ENCODE measurements at regions not wholly inside any gene's neighbourhood (a gene's known extent, or its start where the extent isn't known, plus 50 kb on each side); places are given as distances from the start of the nearest gene placed in this dataset.
"Not testable (repeated sequence)": the region's sequence is repeated elsewhere in the genome, so short reads cannot be mapped to it uniquely, and the experiment has no call there.

DNA sequence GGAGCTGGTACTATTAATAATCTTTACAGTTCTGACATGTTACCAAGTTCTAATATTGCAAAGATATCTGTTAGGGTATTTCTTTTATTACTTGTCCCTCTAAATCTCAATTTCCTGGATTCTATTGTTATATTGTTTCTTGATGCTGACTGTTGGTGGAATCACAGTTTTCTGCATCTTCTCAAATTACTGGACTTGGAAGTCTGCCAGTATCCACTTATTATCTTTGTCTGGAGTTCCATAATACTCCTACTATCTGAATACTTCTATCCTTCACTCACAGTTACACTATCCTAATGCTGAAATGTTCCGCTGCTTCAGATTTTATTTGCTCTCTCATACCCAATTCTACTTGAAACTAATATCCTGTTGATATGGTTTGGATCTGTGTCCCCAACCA lies 1985.7 kb upstream of the PRR20A start:
- TF ChIP-seq, protein P1, sequence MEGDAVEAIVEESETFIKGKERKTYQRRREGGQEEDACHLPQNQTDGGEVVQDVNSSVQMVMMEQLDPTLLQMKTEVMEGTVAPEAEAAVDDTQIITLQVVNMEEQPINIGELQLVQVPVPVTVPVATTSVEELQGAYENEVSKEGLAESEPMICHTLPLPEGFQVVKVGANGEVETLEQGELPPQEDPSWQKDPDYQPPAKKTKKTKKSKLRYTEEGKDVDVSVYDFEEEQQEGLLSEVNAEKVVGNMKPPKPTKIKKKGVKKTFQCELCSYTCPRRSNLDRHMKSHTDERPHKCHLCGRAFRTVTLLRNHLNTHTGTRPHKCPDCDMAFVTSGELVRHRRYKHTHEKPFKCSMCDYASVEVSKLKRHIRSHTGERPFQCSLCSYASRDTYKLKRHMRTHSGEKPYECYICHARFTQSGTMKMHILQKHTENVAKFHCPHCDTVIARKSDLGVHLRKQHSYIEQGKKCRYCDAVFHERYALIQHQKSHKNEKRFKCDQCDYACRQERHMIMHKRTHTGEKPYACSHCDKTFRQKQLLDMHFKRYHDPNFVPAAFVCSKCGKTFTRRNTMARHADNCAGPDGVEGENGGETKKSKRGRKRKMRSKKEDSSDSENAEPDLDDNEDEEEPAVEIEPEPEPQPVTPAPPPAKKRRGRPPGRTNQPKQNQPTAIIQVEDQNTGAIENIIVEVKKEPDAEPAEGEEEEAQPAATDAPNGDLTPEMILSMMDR (IDR thresholded peaks at IDR 0.05; ENCODE audit: control extremely low read depth, extremely low read depth, low read depth, missing control alignments) = no peak
- ChIA-PET CTCF (interaction anchor here (0.9 kb wide), 1 partner anchor 10 kb away, joined by 3 read pairs; no protein-coding TSS in a partner anchor), POLR2A (no interaction called here)
- no peak for DNase-seq (ENCODE audit: extremely low spot score)

DNA sequence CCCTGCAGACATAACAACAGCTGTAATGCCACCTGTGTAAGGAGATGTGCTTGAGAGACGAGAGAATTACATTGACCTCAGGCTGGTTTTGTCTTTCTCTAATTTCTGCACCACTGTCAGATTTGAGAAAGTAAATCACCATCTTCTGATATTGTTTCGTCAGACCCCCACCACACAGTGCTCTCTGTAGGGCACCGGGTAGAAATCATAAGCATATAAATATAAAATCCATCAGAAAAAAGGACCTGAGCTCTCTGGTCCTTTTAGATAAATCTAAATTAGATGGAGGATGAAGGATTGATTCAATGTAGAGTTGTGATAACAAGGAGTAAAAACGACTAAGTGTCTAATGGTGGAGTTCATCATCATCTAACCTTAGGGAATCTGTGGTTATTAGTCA lies 1981.0 kb upstream of the PRR20A start:
- CTCF ChIA-PET = interaction anchor here (0.8 kb wide), 1 partner anchor 13 kb away, joined by 3 read pairs; no protein-coding TSS in a partner anchor
- TF ChIP-seq, protein P1 (IDR thresholded peaks at IDR 0.05; ENCODE audit: control extremely low read depth, extremely low read depth, low read depth, missing control alignments) = no peak
- POLR2A ChIA-PET = no interaction called here
- no peak for DNase-seq (ENCODE audit: extremely low spot score)

DNA sequence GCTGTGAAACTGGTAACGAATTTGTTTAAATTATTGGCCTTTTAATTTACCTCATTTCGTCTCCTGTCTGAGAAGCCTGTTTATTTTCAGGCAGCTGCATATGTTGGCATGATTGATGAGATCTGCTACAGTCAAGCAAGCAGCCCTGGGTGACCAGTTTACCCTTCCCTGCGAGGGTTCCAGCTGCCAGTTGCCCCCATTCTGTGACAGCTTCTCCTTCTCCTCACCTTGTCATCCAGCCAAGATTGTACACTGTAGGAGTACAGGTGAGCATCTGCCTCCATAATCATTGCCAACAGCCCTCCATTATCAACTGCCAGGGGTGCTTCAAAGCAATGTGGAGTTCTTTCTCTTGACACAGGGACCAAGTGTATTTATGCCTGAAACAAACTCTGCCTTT lies 1979.9 kb upstream of the PRR20A start:
- POLR2A ChIA-PET = no interaction called here
- no peak for DNase-seq (ENCODE audit: extremely low spot score)
- CTCF ChIA-PET = no interaction called here
- TF ChIP-seq, protein P1 (IDR thresholded peaks at IDR 0.05; ENCODE audit: control extremely low read depth, extremely low read depth, low read depth, missing control alignments) = no peak

DNA sequence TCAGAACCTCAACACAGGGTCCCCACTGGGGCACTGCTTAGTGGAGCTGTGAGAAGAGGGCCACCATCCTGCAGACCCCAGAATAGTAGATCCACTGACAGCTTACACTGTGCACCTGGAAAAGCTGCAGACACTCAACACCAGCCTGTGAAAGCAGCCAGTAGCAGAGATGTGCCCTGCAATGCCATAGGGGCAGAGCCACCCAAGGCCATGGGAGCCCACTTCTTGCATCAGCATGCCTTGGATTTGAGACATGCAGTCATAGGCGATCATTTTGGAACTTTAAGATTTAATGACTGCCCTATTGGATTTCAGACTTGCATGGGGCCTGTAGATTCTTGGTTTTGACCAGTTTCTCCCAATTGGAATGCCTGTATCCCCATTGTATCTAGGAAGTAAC lies 1962.1 kb upstream of the PRR20A start:
- POLR2A ChIA-PET; DNase-seq (ENCODE audit: extremely low spot score); CTCF ChIA-PET: not testable (repeated sequence)

DNA sequence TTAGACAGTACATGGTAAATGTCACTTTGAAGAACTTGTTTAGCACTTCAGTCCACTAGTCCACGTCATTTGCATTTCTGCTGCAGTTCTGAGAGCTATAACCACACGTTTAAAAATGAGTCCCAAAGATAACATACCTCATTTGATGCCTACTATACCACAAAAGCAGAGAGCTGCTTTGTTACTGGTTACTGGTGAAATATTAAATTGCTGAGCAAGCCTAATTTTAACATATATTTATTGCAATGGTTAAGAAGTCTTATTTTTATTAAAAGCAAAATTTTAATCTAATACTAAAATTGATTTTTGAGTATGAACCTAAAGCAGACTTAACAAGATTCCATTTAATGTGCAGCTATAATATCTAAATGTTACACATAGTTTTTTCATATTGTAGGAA lies 1949.7 kb upstream of the PRR20A start:
- TF ChIP-seq, protein P1 (IDR thresholded peaks at IDR 0.05; ENCODE audit: control extremely low read depth, extremely low read depth, low read depth, missing control alignments) = no peak
- POLR2A ChIA-PET = no interaction called here
- no peak for DNase-seq (ENCODE audit: extremely low spot score)
- CTCF ChIA-PET = no interaction called here

DNA sequence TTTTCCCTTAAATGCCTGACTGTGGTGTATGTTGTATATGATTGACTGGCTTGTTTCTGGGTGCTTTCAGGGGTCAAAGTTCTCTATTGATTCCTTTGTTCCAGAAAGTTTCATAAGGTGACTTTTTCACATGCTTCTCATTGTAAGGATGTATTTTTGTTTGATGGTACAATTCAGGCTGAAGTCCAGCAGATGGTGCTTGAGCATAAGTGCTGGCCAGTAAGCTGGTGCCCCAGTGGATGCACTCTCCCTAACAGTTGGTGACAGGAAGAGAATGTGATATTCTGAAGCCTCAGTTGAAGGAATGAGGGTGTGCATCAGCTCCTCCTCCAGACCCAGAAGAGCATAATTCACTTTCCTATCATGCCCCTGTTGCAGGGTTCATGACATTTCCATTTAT lies 1941.6 kb upstream of the PRR20A start:
- no peak for DNase-seq (ENCODE audit: extremely low spot score)
- POLR2A ChIA-PET = no interaction called here
- TF ChIP-seq, protein P1 (IDR thresholded peaks at IDR 0.05; ENCODE audit: control extremely low read depth, extremely low read depth, low read depth, missing control alignments) = no peak
- CTCF ChIA-PET = interaction anchor here (0.8 kb wide), 1 partner anchor 24 kb away, joined by 3 read pairs; no protein-coding TSS in a partner anchor

DNA sequence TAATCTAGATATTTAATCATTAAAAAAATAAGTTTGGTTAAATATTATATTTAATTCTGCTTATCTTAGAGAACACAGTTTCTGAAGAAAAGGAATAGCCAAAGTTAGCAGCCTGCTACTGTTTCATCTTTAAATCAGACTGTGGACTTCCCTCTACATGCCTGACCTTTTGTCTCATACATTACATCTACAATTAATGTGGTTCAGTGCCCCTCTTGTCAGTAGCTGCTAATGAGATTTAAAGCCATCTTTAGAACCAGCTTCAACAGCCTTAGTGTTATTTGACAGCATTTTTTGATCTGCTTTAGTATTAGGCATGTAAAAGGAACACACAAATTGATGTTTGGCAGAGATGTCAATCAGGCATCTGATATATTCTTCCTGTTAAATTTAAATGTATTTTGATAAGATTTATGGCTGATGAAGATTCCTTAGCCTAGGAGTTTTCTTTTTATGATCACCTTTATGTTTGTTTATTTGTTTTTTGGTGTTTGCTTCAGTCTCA lies 1925.8 kb upstream of the PRR20A start:
- POLR2A ChIA-PET = no interaction called here
- TF ChIP-seq, protein P1 (IDR thresholded peaks at IDR 0.05; ENCODE audit: control extremely low read depth, extremely low read depth, low read depth, missing control alignments) = no peak
- DNase-seq (ENCODE audit: extremely low spot score) = no peak
- CTCF ChIA-PET = no interaction called here
